ENCODE measurements at regions not wholly inside any gene's neighbourhood (a gene's known extent, or its start where the extent isn't known, plus 50 kb on each side); places are given as distances from the start of the nearest gene placed in this dataset.

DNA sequence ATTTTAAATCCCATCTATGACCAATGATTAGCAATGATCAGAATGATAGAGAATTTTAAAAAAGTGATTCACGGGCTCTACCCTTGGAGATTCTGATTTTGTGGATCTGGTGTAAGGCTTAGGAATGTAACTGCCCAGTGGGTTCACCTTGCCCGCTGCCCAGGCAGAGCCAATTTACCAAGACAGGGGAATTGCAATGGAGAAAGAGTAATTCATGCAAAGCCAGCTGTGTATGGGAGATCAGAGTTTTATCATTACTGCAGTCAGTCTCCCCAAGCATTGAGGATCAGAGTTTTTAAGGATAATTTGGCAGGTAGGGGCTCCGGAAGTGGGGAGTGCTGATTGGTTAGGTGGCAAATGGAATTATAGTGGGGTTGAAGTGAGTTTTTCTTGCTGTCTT, 480.6 kb downstream of the ATP23 start:
- TF ChIP-seq, protein P1, sequence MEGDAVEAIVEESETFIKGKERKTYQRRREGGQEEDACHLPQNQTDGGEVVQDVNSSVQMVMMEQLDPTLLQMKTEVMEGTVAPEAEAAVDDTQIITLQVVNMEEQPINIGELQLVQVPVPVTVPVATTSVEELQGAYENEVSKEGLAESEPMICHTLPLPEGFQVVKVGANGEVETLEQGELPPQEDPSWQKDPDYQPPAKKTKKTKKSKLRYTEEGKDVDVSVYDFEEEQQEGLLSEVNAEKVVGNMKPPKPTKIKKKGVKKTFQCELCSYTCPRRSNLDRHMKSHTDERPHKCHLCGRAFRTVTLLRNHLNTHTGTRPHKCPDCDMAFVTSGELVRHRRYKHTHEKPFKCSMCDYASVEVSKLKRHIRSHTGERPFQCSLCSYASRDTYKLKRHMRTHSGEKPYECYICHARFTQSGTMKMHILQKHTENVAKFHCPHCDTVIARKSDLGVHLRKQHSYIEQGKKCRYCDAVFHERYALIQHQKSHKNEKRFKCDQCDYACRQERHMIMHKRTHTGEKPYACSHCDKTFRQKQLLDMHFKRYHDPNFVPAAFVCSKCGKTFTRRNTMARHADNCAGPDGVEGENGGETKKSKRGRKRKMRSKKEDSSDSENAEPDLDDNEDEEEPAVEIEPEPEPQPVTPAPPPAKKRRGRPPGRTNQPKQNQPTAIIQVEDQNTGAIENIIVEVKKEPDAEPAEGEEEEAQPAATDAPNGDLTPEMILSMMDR (IDR thresholded peaks at IDR 0.05): no peak
- no peak for TF ChIP-seq POLR2A (IDR thresholded peaks at IDR 0.05)
